Ascending aorta (tissue), 2 donors: ENCODE measurements at regions not wholly inside any gene's neighbourhood (a gene's known extent, or its start where the extent isn't known, plus 50 kb on each side); places are given as distances from the start of the nearest gene placed in this dataset.

Experiments
- DNase-seq, 2 donors: peaks; one replicate each; pipeline ENCODE4 v3.0.0-alpha.2; 2019; ENCODE audit warnings: low spot score in 2 of 2
- H3K27ac ChIP-seq, 2 donors: fragments of 200-600 bp; sonication (generic); one replicate each; pipeline ENCODE4 v1.5.1; 2016 to 2017; ENCODE audit warnings: mild to moderate bottlenecking in 1 of 2
- H3K27me3 ChIP-seq: fragments of 200-600 bp; sonication (generic); one replicate; pipeline ENCODE4 v1.5.1; 2017
- H3K36me3 ChIP-seq, 2 donors: fragments of 200-600 bp; sonication (generic); one replicate each; pipeline ENCODE4 v1.5.1; 2016
- H3K4me1 ChIP-seq, 2 donors: fragments of 200-600 bp; sonication (generic); one replicate each; pipeline ENCODE4 v1.5.1; 2016 to 2017; ENCODE audit warnings: mild to moderate bottlenecking in 1 of 2
- H3K4me3 ChIP-seq, 2 donors: fragments of 200-600 bp; sonication (generic); one replicate each; pipeline ENCODE4 v1.5.1; 2016 to 2017; ENCODE audit warnings: mild to moderate bottlenecking in 1 of 2
- H3K9me3 ChIP-seq, 2 donors: fragments of 200-600 bp; sonication (generic); one replicate each; pipeline ENCODE4 v1.5.1; 2016
- intact Hi-C: fragments of 100-400 bp; cut with DNase I; formaldehyde crosslinking; loops from one replicate; pipeline ENCODE4 v1.15.1; 2023
- TF ChIP-seq, protein P1 (sequence below), 3 experiments: fragments of 200-600 bp in 2 of 3; fragments of 450-650 bp in 1 of 3; sonication (generic) in 2 of 3; IDR thresholded peaks; one replicate each; pipeline ENCODE4 v1.5.1; 2016 to 2019; ENCODE audit warnings: antibody characterized with exemption in 3 of 3, mild to moderate bottlenecking in 1 of 3, moderate library complexity in 1 of 3

DNA sequence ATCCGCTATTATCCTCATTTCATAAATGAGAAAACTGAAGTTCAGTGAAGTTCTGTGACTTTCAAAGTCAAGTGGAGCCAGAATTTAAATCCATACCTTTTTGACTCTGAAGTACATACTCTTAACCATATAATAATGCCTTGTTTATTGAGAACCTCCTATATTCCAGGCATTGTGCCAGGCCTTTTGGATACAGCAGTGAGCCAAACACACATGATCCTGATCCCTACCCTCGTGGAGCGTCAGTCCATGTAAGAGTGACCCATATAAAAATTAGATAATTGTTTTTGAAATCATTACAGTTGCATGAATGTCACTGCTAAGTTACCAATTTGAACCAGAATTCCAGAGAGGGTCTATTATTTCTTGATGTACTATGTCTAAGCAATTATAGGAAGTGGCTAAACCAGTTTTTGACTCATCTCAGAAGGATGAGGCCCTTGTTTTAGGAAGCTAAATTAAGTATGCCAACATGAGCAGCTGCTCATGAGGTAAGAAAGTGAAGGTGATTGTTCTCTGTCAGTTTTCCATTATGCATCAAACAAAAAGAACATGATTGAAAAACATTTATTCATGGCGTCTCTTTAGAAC, 289.5 kb downstream of the GLUD2 start:
- Histone ChIP-seq H3K27me3 (no peaks in the 10 kb centered on the region), H3K36me3 (no peaks in the 10 kb centered on the region), H3K27ac (no peak overlapping the region), H3K4me1 (no peaks in the 10 kb centered on the region), H3K9me3 (no peaks in the 10 kb centered on the region), H3K4me3 (no peak overlapping the region)
- TF ChIP-seq, protein P1, sequence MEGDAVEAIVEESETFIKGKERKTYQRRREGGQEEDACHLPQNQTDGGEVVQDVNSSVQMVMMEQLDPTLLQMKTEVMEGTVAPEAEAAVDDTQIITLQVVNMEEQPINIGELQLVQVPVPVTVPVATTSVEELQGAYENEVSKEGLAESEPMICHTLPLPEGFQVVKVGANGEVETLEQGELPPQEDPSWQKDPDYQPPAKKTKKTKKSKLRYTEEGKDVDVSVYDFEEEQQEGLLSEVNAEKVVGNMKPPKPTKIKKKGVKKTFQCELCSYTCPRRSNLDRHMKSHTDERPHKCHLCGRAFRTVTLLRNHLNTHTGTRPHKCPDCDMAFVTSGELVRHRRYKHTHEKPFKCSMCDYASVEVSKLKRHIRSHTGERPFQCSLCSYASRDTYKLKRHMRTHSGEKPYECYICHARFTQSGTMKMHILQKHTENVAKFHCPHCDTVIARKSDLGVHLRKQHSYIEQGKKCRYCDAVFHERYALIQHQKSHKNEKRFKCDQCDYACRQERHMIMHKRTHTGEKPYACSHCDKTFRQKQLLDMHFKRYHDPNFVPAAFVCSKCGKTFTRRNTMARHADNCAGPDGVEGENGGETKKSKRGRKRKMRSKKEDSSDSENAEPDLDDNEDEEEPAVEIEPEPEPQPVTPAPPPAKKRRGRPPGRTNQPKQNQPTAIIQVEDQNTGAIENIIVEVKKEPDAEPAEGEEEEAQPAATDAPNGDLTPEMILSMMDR (IDR thresholded peaks at IDR 0.05) = no peak
- intact Hi-C loops = no loop called here
- no peak for DNase-seq

DNA sequence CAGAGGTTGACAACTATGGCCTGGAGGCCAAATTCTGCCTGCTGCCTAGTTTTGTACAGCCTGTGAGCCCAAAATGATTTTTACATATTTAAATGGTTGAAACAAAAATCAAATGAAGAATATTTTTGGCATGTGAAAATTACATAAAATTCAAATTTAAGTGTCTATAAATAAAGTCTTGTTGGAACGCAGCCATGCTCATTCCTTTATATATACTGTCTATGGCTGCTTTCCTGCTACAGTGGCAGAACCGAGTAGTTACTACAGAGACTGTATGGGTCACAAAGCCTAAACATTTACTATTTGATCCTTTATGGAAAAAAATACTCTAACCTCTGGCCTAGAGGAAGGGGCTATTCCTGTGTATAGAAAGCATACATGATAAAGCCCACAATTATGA, 290.4 kb downstream of the GLUD2 start:
- H3K9me3 ChIP-seq = no peaks in the 10 kb centered on the region
- intact Hi-C loops = no loop called here
- H3K4me1 ChIP-seq = no peaks in the 10 kb centered on the region
- H3K27ac ChIP-seq = no peak overlapping the region
- H3K4me3 ChIP-seq = no peak overlapping the region
- TF ChIP-seq, protein P1 (IDR thresholded peaks at IDR 0.05) = no peak
- DNase-seq = no peak
- no peaks in the 10 kb centered on the region for H3K27me3 ChIP-seq
- H3K36me3 ChIP-seq = no peaks in the 10 kb centered on the region

DNA sequence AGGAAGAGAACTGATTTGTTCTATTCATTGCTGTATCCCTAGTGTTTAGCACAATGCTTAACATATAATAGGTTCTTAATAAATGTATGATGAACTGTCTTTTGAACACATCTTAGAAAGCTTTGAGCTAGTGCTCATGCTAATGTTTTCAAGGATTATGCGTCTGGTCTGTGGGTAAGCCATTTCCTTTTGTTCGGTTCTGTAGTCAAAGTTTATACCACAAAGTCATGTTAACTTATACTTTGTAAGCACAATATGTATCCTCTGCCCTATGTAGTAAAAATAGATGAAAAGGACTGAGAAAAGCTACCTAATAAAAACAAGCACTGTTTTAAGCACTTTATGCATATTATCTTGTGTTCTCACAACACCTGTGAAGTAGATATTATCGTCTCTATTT, 301.9 kb downstream of the GLUD2 start:
- intact Hi-C loops = no loop called here

DNA sequence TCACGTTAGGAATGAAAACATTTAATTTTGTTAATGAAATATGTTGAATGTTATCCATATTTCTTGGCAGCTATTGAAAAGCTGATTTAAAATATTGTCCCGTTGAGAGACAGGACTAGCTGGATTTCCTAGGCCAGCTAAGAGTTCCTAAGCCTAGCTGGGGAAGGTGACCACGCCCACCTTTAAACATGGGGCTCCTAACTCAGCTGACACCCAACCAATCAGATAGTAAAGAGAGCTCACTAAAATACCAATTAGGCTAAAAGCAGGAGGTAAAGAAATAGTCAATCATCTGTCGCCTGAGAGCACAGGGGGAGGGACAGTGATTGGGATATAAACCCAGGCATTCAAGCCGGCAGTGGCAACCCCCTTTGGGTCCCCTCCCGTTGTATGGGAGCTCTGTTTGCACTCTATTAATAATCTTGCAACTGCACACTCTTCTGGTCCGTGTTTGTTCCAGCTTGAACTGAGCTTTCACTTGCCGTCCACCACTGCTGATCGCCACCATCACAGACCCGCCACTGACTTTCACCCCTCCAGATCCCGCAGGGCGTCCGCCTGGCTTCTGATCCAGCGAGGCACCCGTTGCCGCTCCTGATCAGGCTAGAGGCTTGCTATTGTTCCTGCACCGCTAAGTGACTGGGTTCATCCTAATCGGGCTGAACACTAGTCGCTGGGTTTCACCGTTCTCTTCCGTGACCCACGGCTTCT, 308.9 kb downstream of the GLUD2 start:
- H3K9me3 ChIP-seq = no peaks in the 10 kb centered on the region
- H3K27me3 ChIP-seq = no peaks in the 10 kb centered on the region
- intact Hi-C loops = no loop called here
- H3K36me3 ChIP-seq = no peaks in the 10 kb centered on the region
- no peaks in the 10 kb centered on the region for H3K4me1 ChIP-seq
- H3K27ac ChIP-seq = no peak overlapping the region
- H3K4me3 ChIP-seq = no peak overlapping the region
- DNase-seq = no peak
- TF ChIP-seq, protein P1 (IDR thresholded peaks at IDR 0.05) = no peak

More for the DNA sequence above, 301.9 kb downstream of the GLUD2 start:
- no peak for DNase-seq
- TF ChIP-seq, protein P1 (IDR thresholded peaks at IDR 0.05) = no peak
- Histone ChIP-seq H3K9me3 (no peaks in the 10 kb centered on the region), H3K27me3 (no peaks in the 10 kb centered on the region), H3K27ac (no peak overlapping the region), H3K36me3 (no peaks in the 10 kb centered on the region), H3K4me1 (no peaks in the 10 kb centered on the region), H3K4me3 (no peak overlapping the region)

DNA sequence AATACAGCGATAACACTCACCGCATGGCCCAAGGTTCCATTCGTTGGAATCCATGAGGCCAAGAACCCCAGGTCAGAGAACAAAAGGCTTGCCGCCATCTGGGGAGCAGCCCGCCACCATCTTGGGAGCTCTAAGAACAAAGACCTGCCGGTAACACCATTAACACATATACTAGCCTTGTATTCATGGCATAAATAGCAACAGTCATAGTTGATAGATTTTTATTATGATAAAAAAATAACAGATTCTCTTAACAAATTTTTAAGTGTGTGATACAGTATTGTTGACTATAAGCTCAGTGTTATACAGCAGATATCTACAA, 309.4 kb downstream of the GLUD2 start:
- Histone ChIP-seq H3K4me1 (no peaks in the 10 kb centered on the region), H3K27ac (no peak overlapping the region), H3K36me3 (no peaks in the 10 kb centered on the region), H3K27me3 (no peaks in the 10 kb centered on the region), H3K4me3 (no peak overlapping the region), H3K9me3 (no peaks in the 10 kb centered on the region)
- DNase-seq = no peak
- intact Hi-C loops = no loop called here
- TF ChIP-seq, protein P1 (IDR thresholded peaks at IDR 0.05) = no peak
